ENCODE measurements at regions not wholly inside any gene's neighbourhood (a gene's known extent, or its start where the extent isn't known, plus 50 kb on each side); places are given as distances from the start of the nearest gene placed in this dataset.

DNA sequence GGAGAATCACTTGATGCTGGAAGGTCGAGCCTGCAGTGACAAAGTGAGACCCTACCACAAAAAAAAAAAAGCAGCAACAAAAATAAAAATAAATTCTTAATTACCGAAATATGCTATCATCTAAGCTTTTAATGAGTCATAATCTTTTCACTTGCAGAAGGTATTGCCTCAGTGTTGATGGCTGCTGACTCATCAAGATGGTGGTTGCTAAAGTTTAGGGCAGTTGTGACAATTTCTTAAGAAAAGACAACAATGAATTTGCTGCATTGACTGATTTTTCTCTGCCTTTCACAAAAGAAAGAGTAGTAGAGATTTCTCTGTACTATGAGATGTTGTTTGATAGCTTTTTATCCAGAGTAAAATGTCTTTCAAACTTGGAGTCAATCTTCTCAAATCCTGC, 1809.0 kb downstream of the SUCLG1 start:
- H3K4me2 ChIP-seq (ENCODE audit: low read depth, low read length), result no peak overlapping the region

DNA sequence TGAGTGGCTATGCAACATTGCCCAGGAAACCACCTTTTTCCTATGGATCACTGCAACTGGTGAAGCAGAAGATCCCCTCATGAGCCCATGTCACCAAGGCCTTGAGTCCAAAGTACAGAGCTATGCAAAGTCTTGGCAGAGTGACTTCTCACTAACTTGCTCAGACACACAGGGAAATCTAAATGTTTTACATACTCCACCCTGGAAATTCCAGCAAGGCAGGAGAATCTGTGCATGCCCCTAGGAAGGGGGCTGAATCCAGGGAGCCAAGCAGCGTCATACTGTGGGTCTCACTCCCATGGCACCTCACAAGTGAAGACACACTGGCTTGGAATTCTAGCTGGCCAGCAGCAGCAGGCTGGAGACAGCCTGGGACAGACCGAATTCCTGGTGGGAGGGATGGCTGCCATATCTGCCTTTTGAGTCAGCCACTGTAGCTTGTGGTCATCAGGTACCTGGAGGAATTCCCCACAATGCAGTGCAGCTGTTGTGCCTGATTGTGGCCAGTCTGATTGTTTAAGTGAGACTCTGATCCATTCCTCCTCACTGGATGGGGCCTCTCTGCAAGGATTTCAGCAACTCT, 1817.4 kb downstream of the SUCLG1 start:
- H3K27ac ChIP-seq (ENCODE audit: low read length), result no peak overlapping the region
- no peaks in the 10 kb centered on the region for H3K36me3 ChIP-seq (replicated peaks; ENCODE audit: insufficient read depth, low read length)
- no peak for DNase-seq
- no peak overlapping the region for H3K9ac ChIP-seq (ENCODE audit: low read length)
- no peak overlapping the region for H2AFZ ChIP-seq (ENCODE audit: low read length)
- no peak for TF ChIP-seq EZH2 (optimal IDR thresholded peaks at IDR 0.05; ENCODE audit: low read depth, low read length)
- TF ChIP-seq, protein P1, sequence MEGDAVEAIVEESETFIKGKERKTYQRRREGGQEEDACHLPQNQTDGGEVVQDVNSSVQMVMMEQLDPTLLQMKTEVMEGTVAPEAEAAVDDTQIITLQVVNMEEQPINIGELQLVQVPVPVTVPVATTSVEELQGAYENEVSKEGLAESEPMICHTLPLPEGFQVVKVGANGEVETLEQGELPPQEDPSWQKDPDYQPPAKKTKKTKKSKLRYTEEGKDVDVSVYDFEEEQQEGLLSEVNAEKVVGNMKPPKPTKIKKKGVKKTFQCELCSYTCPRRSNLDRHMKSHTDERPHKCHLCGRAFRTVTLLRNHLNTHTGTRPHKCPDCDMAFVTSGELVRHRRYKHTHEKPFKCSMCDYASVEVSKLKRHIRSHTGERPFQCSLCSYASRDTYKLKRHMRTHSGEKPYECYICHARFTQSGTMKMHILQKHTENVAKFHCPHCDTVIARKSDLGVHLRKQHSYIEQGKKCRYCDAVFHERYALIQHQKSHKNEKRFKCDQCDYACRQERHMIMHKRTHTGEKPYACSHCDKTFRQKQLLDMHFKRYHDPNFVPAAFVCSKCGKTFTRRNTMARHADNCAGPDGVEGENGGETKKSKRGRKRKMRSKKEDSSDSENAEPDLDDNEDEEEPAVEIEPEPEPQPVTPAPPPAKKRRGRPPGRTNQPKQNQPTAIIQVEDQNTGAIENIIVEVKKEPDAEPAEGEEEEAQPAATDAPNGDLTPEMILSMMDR (IDR thresholded peaks at IDR 0.05; ENCODE audit: low read length), result no peak
- TF ChIP-seq EZH2phosphoT487 (IDR thresholded peaks at IDR 0.05; ENCODE audit: low read length), result no peak
- H3K4me2 ChIP-seq (ENCODE audit: low read depth, low read length), result no peak overlapping the region
- no peaks in the 10 kb centered on the region for H3K4me1 ChIP-seq (ENCODE audit: low read length)
- H3K9me3 ChIP-seq (replicated peaks; ENCODE audit: insufficient read depth, low read length), result no peaks in the 10 kb centered on the region
- H4K20me1 ChIP-seq (ENCODE audit: insufficient read depth, low read length), result no peaks in the 10 kb centered on the region
- no peaks in the 10 kb centered on the region for H3F3A ChIP-seq (ENCODE audit: insufficient read depth, low read length)
- no peak overlapping the region for H3K4me3 ChIP-seq (ENCODE audit: low read length)
- no peaks in the 10 kb centered on the region for H3K9me2 ChIP-seq (replicated peaks; ENCODE audit: insufficient read depth, low read length)
- no peaks in the 10 kb centered on the region for H3K27me3 ChIP-seq (replicated peaks; ENCODE audit: insufficient read depth, low read length)
- no peaks in the 10 kb centered on the region for H3K79me2 ChIP-seq (ENCODE audit: low read length)

More for the DNA sequence above, 1809.0 kb downstream of the SUCLG1 start:
- no peak overlapping the region for H3K9ac ChIP-seq (ENCODE audit: low read length)
- H3K27ac ChIP-seq (ENCODE audit: low read length), result no peak overlapping the region
- peak; percentile 42 for DNase-seq
- H3F3A ChIP-seq (ENCODE audit: insufficient read depth, low read length), result no peaks in the 10 kb centered on the region
- TF ChIP-seq, protein P1 (IDR thresholded peaks at IDR 0.05; ENCODE audit: low read length), result no peak
- TF ChIP-seq EZH2phosphoT487 (IDR thresholded peaks at IDR 0.05; ENCODE audit: low read length) (no peak), EZH2 (optimal IDR thresholded peaks at IDR 0.05; ENCODE audit: low read depth, low read length) (no peak)
- no peaks in the 10 kb centered on the region for H4K20me1 ChIP-seq (ENCODE audit: insufficient read depth, low read length)
- H3K9me2 ChIP-seq (replicated peaks; ENCODE audit: insufficient read depth, low read length), result no peaks in the 10 kb centered on the region
- no peak overlapping the region for H2AFZ ChIP-seq (ENCODE audit: low read length)
- no peaks in the 10 kb centered on the region for H3K36me3 ChIP-seq (replicated peaks; ENCODE audit: insufficient read depth, low read length)
- H3K27me3 ChIP-seq (replicated peaks; ENCODE audit: insufficient read depth, low read length), result no peaks in the 10 kb centered on the region
- H3K4me3 ChIP-seq (ENCODE audit: low read length), result no peak overlapping the region
- no peaks in the 10 kb centered on the region for H3K4me1 ChIP-seq (ENCODE audit: low read length)
- no peaks in the 10 kb centered on the region for H3K79me2 ChIP-seq (ENCODE audit: low read length)
- H3K9me3 ChIP-seq (replicated peaks; ENCODE audit: insufficient read depth, low read length), result no peaks in the 10 kb centered on the region

DNA sequence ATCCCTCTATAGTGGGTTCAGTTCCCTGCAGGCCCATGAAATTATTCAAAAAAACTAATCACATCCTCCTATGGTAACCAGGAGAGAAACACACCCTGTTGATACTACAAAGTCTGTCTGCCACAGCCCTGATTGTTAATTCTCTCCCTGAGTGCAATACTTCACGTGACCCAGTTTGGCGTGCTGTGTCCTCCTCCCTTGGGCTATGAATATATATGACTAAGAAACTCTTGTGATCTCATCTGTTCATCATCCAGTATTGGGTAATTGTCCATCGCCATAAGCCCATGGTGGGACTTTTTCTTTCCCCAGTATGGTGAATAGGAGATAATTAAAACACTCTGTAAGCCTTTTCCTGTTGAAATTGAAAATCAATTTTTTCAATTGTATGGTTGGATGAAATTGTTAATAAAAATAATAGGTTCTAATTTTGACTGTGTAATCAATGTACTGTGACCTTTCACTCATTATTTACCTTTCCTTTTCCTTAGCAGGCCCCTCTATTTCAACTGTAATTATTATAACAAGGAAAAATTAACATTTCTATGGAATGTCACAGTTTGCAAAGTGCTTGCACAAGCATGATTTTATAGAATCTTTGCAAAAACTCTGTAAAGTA, 1822.6 kb downstream of the SUCLG1 start:
- Histone ChIP-seq H4K20me1 (ENCODE audit: insufficient read depth, low read length) (no peaks in the 10 kb centered on the region), H3K79me2 (ENCODE audit: low read length) (no peaks in the 10 kb centered on the region), H3K36me3 (replicated peaks; ENCODE audit: insufficient read depth, low read length) (no peaks in the 10 kb centered on the region), H3K4me1 (ENCODE audit: low read length) (no peaks in the 10 kb centered on the region), H3K9me3 (replicated peaks; ENCODE audit: insufficient read depth, low read length) (no peaks in the 10 kb centered on the region), H3K27me3 (replicated peaks; ENCODE audit: insufficient read depth, low read length) (no peaks in the 10 kb centered on the region), H3K4me3 (ENCODE audit: low read length) (no peak overlapping the region), H2AFZ (ENCODE audit: low read length) (no peak overlapping the region), H3K9ac (ENCODE audit: low read length) (no peak overlapping the region), H3K27ac (ENCODE audit: low read length) (no peak overlapping the region), H3K9me2 (replicated peaks; ENCODE audit: insufficient read depth, low read length) (no peaks in the 10 kb centered on the region), H3F3A (ENCODE audit: insufficient read depth, low read length) (no peaks in the 10 kb centered on the region), H3K4me2 (ENCODE audit: low read depth, low read length) (no peak overlapping the region)
- no peak for DNase-seq
- TF ChIP-seq EZH2 (optimal IDR thresholded peaks at IDR 0.05; ENCODE audit: low read depth, low read length) (no peak), EZH2phosphoT487 (IDR thresholded peaks at IDR 0.05; ENCODE audit: low read length) (no peak)
- TF ChIP-seq, protein P1 (IDR thresholded peaks at IDR 0.05; ENCODE audit: low read length), result no peak
